ENCODE measurements at regions not wholly inside any gene's neighbourhood (a gene's known extent, or its start where the extent isn't known, plus 50 kb on each side); places are given as distances from the start of the nearest gene placed in this dataset.
"Not testable (repeated sequence)": the region's sequence is repeated elsewhere in the genome, so short reads cannot be mapped to it uniquely, and the experiment has no call there.

GRCh38 chr3:23710555-23710954, 95.2 kb upstream of the UBE2E1 start:
- DNase-seq = no peak

DNA sequence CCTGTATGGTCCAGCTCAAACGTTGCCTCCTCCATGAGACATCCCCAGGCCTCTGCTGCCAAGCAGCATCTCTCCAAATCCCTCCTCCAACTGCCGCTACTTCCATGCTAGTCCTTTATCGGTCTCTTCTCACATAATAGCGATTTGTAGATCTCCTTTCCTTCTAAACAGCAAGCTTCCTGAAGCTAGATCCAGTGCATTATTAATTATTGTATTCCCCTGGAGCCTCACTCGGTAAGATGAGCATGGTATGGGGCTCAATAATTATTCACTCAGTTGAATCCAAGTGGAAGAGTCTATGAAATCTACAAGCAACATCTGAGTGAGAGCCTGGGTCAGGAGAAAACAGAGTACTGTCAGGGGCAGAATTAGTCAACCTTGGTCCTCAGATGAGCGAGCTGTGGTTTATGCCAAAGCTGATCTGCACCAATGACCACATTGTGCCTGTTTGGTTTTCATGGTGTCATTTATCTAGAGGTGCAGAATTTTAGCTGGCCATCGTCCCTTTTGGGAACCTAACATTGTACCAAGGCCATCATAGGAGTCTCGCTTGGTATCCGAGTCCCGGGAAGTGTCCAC, 93.8 kb upstream of the UBE2E1 start:
- peak in 1 of 5 experiments; percentile 6 for DNase-seq

DNA sequence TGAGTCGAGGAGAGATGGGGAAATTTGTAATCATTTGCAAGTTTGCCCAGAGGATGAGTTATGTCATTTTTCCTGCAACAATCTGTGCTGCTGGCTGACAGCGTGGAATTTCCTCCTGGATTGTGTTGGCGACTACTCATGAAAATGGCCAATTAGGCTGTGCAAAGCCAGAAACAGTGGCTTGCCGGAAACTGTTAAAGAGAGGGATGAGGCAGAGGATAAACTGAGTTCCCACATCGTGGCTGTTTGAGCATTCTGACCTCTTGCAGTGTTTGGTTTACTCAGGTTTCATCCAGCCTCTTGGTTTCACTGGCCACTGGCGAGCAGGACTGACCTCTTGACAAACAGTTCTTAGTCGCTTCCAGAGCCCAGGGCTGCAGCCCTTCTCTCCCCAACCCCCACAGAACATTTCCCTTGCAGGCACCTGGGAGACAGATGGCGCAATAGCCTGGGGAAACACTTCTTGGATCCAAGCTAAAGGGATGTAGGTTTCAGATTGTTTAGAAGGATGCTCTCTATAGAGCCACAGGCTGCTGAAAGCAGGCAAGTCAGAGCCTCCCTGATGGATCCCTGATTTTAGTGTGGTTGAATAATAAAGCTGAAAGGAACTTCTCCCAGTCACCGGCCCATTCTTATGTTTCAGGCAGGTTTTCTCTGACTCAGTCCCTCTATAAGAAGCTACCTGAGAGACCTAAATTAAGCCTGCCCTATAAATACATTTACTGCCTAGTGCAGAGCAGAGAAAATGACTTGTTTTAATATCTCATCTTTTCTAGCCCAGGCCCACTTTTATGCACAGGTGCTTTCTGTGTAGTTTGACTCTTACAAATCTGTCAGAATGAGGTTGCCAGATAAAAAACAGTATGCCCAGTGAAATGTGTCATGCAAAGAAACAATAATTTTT, 92.8 kb upstream of the UBE2E1 start:
- DNase-seq = no peak

GRCh38 chr3:23713641-23714040, 92.1 kb upstream of the UBE2E1 start:
- DNase-seq = no peak

- no peak for DNase-seq
Observed at GRCh38 chr3:23720059-23720458, 85.7 kb upstream of the UBE2E1 start.

DNA sequence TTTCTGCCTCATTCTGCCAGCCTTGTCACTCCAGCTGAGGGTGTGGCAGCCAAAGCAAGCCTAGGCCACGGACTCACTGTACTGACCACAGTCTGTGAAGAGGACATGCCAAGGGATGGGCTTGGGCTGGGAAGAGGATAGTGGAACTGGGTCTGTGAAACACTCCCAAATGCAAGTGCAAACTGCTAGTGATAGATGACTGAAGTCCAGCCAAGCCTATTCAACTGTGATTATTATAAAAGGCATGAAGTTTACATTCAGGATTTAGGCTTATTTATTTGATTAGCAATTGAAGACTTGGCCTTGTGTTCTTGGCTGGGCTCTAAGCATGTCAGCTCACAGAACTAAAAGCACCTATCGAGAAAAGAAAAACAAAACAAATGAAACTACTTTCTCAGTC, 84.9 kb upstream of the UBE2E1 start:
- DNase-seq = no peak

- no peak for DNase-seq
Observed at GRCh38 chr3:23723141-23723540, 82.6 kb upstream of the UBE2E1 start.

GRCh38 chr3:23723930-23724329, 81.8 kb upstream of the UBE2E1 start:
- no peak for DNase-seq

GRCh38 chr3:23726811-23727548, 78.8 kb upstream of the UBE2E1 start:
- DNase-seq = peak in 1 of 5 experiments; percentile 74

- no peak for DNase-seq
Observed at GRCh38 chr3:23728601-23729117, 77.1 kb upstream of the UBE2E1 start.

DNA sequence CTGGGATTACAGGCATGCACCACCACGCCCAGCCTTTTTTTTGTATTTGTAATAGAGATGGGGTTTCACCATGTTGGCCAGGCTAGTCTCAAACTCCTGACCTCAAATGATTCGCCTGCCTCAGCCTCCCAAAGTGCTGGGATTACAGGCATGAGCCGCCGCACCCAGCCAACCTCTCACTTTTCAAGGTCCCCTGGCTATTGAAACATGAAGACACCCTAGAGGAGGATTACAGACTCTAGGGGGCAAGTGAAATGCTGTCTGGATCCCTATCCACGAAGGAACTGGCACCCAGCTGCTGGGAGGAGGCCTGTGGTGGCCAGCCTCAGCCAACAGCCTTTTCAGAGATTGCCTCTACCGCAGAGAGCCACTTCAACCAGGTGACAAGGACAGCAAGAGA, 76.4 kb upstream of the UBE2E1 start:
- not testable (repeated sequence) for DNase-seq

GRCh38 chr3:23734481-23734880, 71.3 kb upstream of the UBE2E1 start:
- DNase-seq = no peak

DNA sequence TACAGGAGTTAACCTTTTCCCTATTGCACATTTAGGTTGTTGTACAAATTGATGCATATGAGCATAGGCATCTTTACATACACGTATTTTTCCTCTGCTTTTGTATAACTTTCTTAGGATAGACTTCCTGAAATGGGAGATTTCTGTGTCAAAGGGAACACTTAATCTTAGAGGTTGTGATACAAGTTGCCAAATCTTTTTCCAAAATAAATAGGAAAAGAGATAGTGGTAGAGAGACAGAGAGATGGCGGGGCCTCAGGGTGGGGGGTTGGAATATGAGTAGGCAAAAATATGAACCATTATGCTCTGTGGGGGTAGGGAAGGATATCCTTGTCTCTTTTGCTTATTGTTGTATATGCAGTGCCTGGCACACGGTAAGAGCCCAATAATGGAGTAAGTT, 70.7 kb upstream of the UBE2E1 start:
- no peak for DNase-seq

DNA sequence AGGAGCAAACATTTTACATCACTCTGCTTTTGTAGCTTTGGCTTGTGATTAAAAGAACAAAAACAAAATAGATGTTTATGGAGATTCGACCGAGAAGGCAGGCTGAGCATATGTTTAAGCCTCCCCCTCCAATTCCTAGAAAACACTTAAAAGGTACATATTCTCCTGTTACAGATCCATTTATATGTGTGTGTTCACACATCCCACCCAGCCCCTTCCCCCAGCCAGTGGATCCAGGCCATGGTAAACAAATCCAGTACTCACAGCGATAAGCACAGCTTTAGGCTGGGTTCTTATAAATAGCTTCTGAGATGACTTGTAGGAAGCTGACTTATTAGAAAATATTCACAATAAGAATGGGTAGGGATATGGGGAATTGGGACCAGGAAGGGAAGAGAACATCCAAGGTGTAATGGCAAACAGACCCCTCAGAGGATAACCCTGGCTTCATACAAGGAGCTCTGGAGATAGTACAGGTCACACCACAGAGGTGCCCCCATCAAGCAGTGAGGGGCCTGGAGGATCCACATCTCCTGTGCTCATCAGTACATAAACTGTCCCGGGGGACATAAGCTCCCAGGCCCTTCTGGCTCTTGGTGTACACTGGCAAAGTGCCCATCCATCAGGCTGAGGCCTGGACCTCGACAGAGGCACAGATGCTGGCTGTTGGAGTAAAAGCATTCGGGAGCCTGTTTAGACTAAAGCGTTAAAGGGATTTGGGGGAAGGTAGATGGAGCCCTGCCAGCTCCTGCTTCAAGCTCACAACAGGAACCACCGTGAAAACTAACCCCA, 70.0 kb upstream of the UBE2E1 start:
- no peak for DNase-seq

DNA sequence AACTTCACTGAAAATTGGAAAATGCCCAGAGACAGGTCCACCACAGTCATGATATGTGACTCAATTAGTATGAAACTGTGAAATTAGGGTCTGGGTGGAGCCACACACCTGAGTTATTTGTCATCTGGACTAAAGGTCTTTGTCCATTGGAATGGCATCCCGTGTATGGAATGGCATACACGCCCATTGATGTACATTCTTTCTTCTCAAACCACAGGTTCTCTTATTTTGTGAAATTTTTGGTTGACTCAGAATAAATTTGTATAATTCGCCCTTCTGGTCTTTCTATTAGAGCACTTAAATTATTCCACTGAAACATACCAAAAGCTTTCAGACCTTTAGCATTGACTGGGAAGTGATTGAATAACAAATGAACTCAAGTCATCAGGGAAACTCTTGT, 66.8 kb upstream of the UBE2E1 start:
- DNase-seq = no peak

GRCh38 chr3:23739536-23739935, 66.2 kb upstream of the UBE2E1 start:
- no peak for DNase-seq

DNA sequence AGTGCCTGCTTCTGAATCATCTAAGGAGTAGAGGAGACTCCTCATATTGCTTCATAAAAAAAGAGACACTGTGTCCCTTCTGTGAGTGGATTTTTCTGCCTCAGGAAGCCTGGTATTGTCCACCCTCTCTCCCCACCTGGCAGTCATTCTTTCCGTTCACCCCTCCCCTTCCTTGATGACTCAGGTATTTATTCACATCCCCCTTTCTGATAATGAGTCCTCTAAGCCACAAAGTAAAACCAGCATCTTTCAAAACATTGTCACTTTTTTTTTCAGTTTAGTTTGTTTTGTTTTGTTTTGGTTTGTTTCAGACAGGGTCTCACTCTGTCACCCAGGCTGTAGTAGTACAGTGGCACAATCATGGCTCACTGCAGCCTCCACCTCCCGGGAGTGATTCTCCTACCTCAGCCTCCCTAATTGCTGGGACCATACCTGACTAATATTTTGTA, 65.2 kb upstream of the UBE2E1 start:
- peak in 1 of 5 experiments; percentile 69 for DNase-seq

- no peak for DNase-seq
Observed at GRCh38 chr3:23741036-23741706, 64.6 kb upstream of the UBE2E1 start.

- DNase-seq = no peak
Observed at GRCh38 chr3:23743141-23743784, 62.5 kb upstream of the UBE2E1 start.

- no peak for DNase-seq
Observed at GRCh38 chr3:23746441-23746840, 59.3 kb upstream of the UBE2E1 start.

DNA sequence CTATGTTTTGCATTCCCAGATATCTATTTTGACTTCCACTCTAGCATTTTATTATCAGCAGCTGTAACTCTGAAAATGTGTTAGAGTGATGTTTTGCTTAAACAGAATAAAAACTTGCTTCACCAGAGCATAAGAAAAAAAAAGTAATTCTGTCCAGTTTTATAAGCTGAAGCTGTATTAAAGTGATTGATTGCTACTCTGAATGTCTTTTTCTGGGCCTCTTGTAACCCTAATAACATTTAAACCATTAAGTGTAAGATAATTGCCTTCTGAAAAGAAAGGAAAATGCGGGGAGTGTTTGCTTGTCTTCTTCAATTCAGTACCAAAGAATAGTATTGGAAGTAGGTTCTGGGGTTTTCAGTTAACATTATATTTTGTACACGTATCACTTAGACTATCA, 57.9 kb upstream of the UBE2E1 start:
- DNase-seq = no peak
